ENCODE measurements at regions not wholly inside any gene's neighbourhood (a gene's known extent, or its start where the extent isn't known, plus 50 kb on each side); places are given as distances from the start of the nearest gene placed in this dataset.
A peak's percentile ranks its signal among the peaks of the same experiment; 100 is the strongest.

- TF ChIP-seq CTCF (IDR thresholded peaks at IDR 0.05; ENCODE audit: low read depth, low read length) (peak; percentile 43), POLR2A (IDR thresholded peaks at IDR 0.05; ENCODE audit: extremely low read depth, insufficient read length) (no peak), MAX (IDR thresholded peaks at IDR 0.05; ENCODE audit: low read depth, low read length) (no peak), MYC (IDR thresholded peaks at IDR 0.05; ENCODE audit: low read depth, low read length) (no peak)
Observed at GRCh38 chr5:12292610-12293204, 388.5 kb upstream of the CTNND2 start.
